ENCODE measurements at regions not wholly inside any gene's neighbourhood (a gene's known extent, or its start where the extent isn't known, plus 50 kb on each side); places are given as distances from the start of the nearest gene placed in this dataset.

DNA sequence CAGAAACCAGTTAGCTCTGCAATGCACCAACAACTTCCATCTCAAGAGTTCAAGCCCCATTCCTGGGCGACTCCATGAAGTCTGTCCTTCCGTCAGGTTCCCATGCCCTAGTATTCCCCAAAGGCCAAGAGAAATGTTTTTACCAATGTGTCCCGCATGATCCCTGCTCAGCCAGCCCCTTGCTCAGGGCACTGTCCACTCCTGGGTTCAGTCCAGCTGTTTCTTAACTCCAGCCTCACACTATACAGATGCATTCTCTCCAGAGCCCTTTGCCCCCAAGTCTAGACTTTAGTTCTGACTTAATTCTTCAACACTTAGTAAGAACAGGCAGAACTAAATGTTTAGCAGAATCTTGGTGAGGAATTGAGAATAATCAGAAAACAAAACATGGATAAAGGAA is 497.5 kb downstream of the SOX6 start:
- TF ChIP-seq POLR2AphosphoS5 (IDR thresholded peaks at IDR 0.05; ENCODE audit: low read depth, low read length) (no peak), SIN3A (IDR thresholded peaks at IDR 0.05; ENCODE audit: borderline replicate concordance, insufficient read depth, low read length) (no peak), TAF1 (IDR thresholded peaks at IDR 0.05; ENCODE audit: borderline replicate concordance, insufficient read depth, low read length) (no peak)
- TF ChIP-seq, protein P1, sequence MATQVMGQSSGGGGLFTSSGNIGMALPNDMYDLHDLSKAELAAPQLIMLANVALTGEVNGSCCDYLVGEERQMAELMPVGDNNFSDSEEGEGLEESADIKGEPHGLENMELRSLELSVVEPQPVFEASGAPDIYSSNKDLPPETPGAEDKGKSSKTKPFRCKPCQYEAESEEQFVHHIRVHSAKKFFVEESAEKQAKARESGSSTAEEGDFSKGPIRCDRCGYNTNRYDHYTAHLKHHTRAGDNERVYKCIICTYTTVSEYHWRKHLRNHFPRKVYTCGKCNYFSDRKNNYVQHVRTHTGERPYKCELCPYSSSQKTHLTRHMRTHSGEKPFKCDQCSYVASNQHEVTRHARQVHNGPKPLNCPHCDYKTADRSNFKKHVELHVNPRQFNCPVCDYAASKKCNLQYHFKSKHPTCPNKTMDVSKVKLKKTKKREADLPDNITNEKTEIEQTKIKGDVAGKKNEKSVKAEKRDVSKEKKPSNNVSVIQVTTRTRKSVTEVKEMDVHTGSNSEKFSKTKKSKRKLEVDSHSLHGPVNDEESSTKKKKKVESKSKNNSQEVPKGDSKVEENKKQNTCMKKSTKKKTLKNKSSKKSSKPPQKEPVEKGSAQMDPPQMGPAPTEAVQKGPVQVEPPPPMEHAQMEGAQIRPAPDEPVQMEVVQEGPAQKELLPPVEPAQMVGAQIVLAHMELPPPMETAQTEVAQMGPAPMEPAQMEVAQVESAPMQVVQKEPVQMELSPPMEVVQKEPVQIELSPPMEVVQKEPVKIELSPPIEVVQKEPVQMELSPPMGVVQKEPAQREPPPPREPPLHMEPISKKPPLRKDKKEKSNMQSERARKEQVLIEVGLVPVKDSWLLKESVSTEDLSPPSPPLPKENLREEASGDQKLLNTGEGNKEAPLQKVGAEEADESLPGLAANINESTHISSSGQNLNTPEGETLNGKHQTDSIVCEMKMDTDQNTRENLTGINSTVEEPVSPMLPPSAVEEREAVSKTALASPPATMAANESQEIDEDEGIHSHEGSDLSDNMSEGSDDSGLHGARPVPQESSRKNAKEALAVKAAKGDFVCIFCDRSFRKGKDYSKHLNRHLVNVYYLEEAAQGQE (IDR thresholded peaks at IDR 0.05; ENCODE audit: insufficient read depth in 1 of 2, low read depth in 2 of 2, low read length in 2 of 2), result no peak
